ENCODE measurements at regions not wholly inside any gene's neighbourhood (a gene's known extent, or its start where the extent isn't known, plus 50 kb on each side); places are given as distances from the start of the nearest gene placed in this dataset.

GRCh38 chr16:59605706-59606105 is 871.6 kb upstream of the GOT2 start:
- no peak for TF ChIP-seq POLR2A (IDR thresholded peaks at IDR 0.05)
- TF ChIP-seq CTCF (IDR thresholded peaks at IDR 0.05) = no peak

Measured in lower leg skin (tissue), 3 donors.